PC-3 (cell line): ENCODE measurements at regions not wholly inside any gene's neighbourhood (a gene's known extent, or its start where the extent isn't known, plus 50 kb on each side); places are given as distances from the start of the nearest gene placed in this dataset.

Experiments used
- ATAC-seq: fragments of 200-7000 bp; cut with Tn5 transposase; 2 replicates; pipeline ENCODE4 v1.9.1; 2020; ENCODE audit warnings: mild to moderate bottlenecking, moderate library complexity
- BruUV-seq: library from RNA; stranded (reverse); fragments of 400-500 nt; replicated peaks from 2 replicates; lab custom pipeline; 2021; lab: Mats Ljungman, UMichigan
- CTCF ChIA-PET: fragments of 300-600 bp; sonication (Branson Sonifier 250); formaldehyde crosslinking; loops from one replicate; lab custom pipeline; 2022; ENCODE audit warnings: antibody characterized with exemption; lab: Charles Lee
- POLR2A ChIA-PET: fragments of 300-600 bp; sonication (Branson Sonifier 250); formaldehyde crosslinking; loops from one replicate; lab custom pipeline; 2022; ENCODE audit warnings: antibody characterized with exemption; ENCODE audit not compliant: unreplicated experiment; lab: Charles Lee
- DNase-seq: peaks from one replicate; pipeline ENCODE4 v3.0.0-alpha.2; 2015
- H2AFZ ChIP-seq: fragments of 300-600 bp; sonication (generic); 2 replicates; pipeline ENCODE4 v1.6.0; 2016; ENCODE audit warnings: antibody characterized with exemption, low read length
- H3F3A ChIP-seq: fragments of 300-600 bp; sonication (generic); one replicate; pipeline ENCODE4 v1.6.0; 2017; ENCODE audit warnings: antibody characterized with exemption, low read length, control low read depth, mild to moderate bottlenecking; ENCODE audit not compliant: unreplicated experiment
- H3K27ac ChIP-seq: fragments of 300-600 bp; sonication (generic); 2 replicates; pipeline ENCODE4 v1.5.1; 2016; ENCODE audit warnings: mild to moderate bottlenecking, low read length
- H3K27me3 ChIP-seq: fragments of 300-600 bp; sonication (generic); 2 replicates; pipeline ENCODE4 v1.6.1; 2016; ENCODE audit warnings: low read length, mixed read lengths
- H3K36me3 ChIP-seq: fragments of 300-600 bp; sonication (generic); 2 replicates; pipeline ENCODE4 v1.6.1; 2016; ENCODE audit warnings: low read depth, mixed run types, low read length, mixed read lengths
- H3K4me1 ChIP-seq: fragments of 300-600 bp; sonication (generic); 2 replicates; pipeline ENCODE4 v1.5.1; 2016; ENCODE audit warnings: low read length; ENCODE audit not compliant: insufficient read depth
- H3K4me2 ChIP-seq: fragments of 300-600 bp; sonication (generic); 2 replicates; pipeline ENCODE4 v1.6.0; 2016; ENCODE audit warnings: low read length
- H3K4me3 ChIP-seq: fragments of 300-600 bp; sonication (generic); 2 replicates; pipeline ENCODE4 v1.5.1; 2016; ENCODE audit warnings: mild to moderate bottlenecking, low read length, mixed read lengths
- H3K79me2 ChIP-seq: fragments of 300-600 bp; sonication (generic); 2 replicates; pipeline ENCODE4 v1.6.1; 2017; ENCODE audit warnings: low read length, mixed read lengths
- H3K9ac ChIP-seq: fragments of 300-600 bp; sonication (generic); 2 replicates; pipeline ENCODE4 v1.6.0; 2016; ENCODE audit warnings: mild to moderate bottlenecking, low read length
- H3K9me2 ChIP-seq: fragments of 300-600 bp; sonication (generic); replicated peaks from 2 replicates; pipeline ENCODE4 v1.6.1; 2016; ENCODE audit warnings: mixed run types, low read length, mixed read lengths
- H3K9me3 ChIP-seq: fragments of 300-600 bp; sonication (generic); 2 replicates; pipeline ENCODE4 v1.6.1; 2016; ENCODE audit warnings: low read length, mixed read lengths
- H4K20me1 ChIP-seq: fragments of 300-600 bp; sonication (generic); 2 replicates; pipeline ENCODE4 v1.6.1; 2016; ENCODE audit warnings: low read length, mixed read lengths
- EZH2 ChIP-seq: fragments of 300-600 bp; sonication (generic); IDR thresholded peaks from one replicate; pipeline ENCODE4 v1.6.1; 2017; ENCODE audit warnings: antibody characterized with exemption, mild to moderate bottlenecking, low read length; ENCODE audit not compliant: unreplicated experiment
- EZH2phosphoT487 ChIP-seq: fragments of 300-600 bp; sonication (generic); IDR thresholded peaks from 2 replicates; pipeline ENCODE4 v1.6.1; 2018; ENCODE audit warnings: mild to moderate bottlenecking, antibody characterized with exemption, low read length, borderline replicate concordance
- intact Hi-C: fragments of 100-400 bp; cut with micrococcal nuclease; formaldehyde crosslinking; loops from 2 replicates; pipeline ENCODE4 v1.9.0; 2023
- TF ChIP-seq, protein P1 (sequence below): fragments of 300-600 bp; sonication (generic); conservative IDR thresholded peaks from 2 replicates; pipeline ENCODE4 v1.5.1; 2017; ENCODE audit warnings: antibody characterized with exemption, low read depth, mild to moderate bottlenecking, low read length

- Histone ChIP-seq H3K9me3 (no peaks in the 10 kb centered on the region), H3K79me2 (no peaks in the 10 kb centered on the region), H3K27me3 (no peaks in the 10 kb centered on the region), H2AFZ (no peak overlapping the region), H3K9ac (no peak overlapping the region), H3K27ac (no peak overlapping the region), H3K36me3 (no peaks in the 10 kb centered on the region), H3K9me2 (no peaks in the 10 kb centered on the region), H3K4me3 (no peak overlapping the region), H3K4me1 (peaks cover 17% of the 10 kb centered on the region), H4K20me1 (no peaks in the 10 kb centered on the region), H3K4me2 (no peak overlapping the region), H3F3A (no peaks in the 10 kb centered on the region)
- intact Hi-C loops = no loop called here
- BruUV-seq = no TSS peak
- no peak for TF ChIP-seq EZH2phosphoT487
- TF ChIP-seq, protein P1, sequence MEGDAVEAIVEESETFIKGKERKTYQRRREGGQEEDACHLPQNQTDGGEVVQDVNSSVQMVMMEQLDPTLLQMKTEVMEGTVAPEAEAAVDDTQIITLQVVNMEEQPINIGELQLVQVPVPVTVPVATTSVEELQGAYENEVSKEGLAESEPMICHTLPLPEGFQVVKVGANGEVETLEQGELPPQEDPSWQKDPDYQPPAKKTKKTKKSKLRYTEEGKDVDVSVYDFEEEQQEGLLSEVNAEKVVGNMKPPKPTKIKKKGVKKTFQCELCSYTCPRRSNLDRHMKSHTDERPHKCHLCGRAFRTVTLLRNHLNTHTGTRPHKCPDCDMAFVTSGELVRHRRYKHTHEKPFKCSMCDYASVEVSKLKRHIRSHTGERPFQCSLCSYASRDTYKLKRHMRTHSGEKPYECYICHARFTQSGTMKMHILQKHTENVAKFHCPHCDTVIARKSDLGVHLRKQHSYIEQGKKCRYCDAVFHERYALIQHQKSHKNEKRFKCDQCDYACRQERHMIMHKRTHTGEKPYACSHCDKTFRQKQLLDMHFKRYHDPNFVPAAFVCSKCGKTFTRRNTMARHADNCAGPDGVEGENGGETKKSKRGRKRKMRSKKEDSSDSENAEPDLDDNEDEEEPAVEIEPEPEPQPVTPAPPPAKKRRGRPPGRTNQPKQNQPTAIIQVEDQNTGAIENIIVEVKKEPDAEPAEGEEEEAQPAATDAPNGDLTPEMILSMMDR = no peak
- no peak for TF ChIP-seq EZH2
- DNase-seq (no peak), ATAC-seq (no peak)
- CTCF ChIA-PET = no interaction called here
- POLR2A ChIA-PET = no interaction called here
Observed at GRCh38 chr10:117612113-117612512, 69.6 kb downstream of the EMX2 start.

DNA sequence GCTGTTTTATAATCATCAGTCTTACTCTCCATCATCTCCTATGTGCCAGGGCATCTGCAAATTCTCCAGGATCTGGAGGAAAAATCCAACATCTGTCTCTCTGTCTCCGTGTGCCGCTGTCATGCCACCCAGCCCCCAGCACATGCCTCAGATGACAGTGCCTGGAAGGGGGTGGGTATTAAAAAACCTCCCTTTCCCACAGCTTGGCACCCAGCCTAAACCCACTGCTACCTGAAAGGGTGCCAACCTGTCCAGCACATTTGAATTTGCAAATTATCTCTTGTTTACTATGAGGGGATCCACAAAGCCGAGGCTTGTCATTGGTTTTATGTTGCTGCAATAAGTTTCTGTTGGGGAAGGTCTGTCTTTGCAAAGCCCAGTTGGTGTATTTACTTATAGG lies 73.1 kb downstream of the EMX2 start:
- no TSS peak for BruUV-seq

DNA sequence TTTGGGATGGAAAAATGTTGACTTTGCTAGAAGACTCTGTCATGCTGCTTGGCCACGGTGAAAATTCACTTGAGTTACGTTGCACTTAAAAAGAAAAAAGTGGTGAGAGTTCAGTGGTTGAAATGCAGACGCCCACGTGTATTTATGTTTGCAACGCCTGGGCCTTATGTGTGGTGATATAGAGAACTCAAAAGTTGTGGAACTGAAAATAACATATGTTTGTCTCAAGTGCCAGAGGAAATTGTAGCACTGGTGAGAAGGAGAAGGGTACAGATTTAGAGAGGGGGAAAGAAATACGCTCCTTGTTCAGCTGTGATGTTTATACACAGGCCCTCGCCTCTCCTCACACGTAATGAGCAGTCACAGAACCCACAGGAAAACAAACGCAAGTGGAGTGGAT lies 73.6 kb downstream of the EMX2 start:
- Histone ChIP-seq H3K9me2 (no peaks in the 10 kb centered on the region), H3K27ac (no peak overlapping the region), H3K9me3 (no peaks in the 10 kb centered on the region), H3K36me3 (no peaks in the 10 kb centered on the region), H3K27me3 (no peaks in the 10 kb centered on the region), H3K9ac (no peak overlapping the region), H2AFZ (no peak overlapping the region), H3F3A (no peaks in the 10 kb centered on the region), H4K20me1 (no peaks in the 10 kb centered on the region), H3K4me2 (no peak overlapping the region), H3K4me1 (no peaks in the 10 kb centered on the region), H3K79me2 (no peaks in the 10 kb centered on the region), H3K4me3 (no peak overlapping the region)
- ChIA-PET CTCF (no interaction called here), POLR2A (no interaction called here)
- intact Hi-C loops = no loop called here
- DNase-seq = no peak
- no peak for ATAC-seq
- BruUV-seq = no TSS peak
- no peak for TF ChIP-seq EZH2
- TF ChIP-seq EZH2phosphoT487 = no peak
- TF ChIP-seq, protein P1 = no peak

More for the DNA sequence above, 73.1 kb downstream of the EMX2 start:
- H3K4me3 ChIP-seq = no peak overlapping the region
- TF ChIP-seq EZH2 (no peak), EZH2phosphoT487 (no peak)
- TF ChIP-seq, protein P1 = no peak
- no peaks in the 10 kb centered on the region for H3K36me3 ChIP-seq
- H3K27ac ChIP-seq = no peak overlapping the region
- H3K27me3 ChIP-seq = no peaks in the 10 kb centered on the region
- CTCF ChIA-PET = no interaction called here
- intact Hi-C loops = no loop called here
- H3F3A ChIP-seq = no peaks in the 10 kb centered on the region
- POLR2A ChIA-PET = no interaction called here
- no peaks in the 10 kb centered on the region for H4K20me1 ChIP-seq
- DNase-seq (no peak), ATAC-seq (no peak)
- no peaks in the 10 kb centered on the region for H3K9me3 ChIP-seq
- H3K79me2 ChIP-seq = no peaks in the 10 kb centered on the region
- H2AFZ ChIP-seq = no peak overlapping the region
- no peak overlapping the region for H3K4me2 ChIP-seq
- no peak overlapping the region for H3K9ac ChIP-seq
- H3K9me2 ChIP-seq = no peaks in the 10 kb centered on the region
- H3K4me1 ChIP-seq = no peaks in the 10 kb centered on the region
